ENCODE measurements at regions not wholly inside any gene's neighbourhood (a gene's known extent, or its start where the extent isn't known, plus 50 kb on each side); places are given as distances from the start of the nearest gene placed in this dataset.

DNA sequence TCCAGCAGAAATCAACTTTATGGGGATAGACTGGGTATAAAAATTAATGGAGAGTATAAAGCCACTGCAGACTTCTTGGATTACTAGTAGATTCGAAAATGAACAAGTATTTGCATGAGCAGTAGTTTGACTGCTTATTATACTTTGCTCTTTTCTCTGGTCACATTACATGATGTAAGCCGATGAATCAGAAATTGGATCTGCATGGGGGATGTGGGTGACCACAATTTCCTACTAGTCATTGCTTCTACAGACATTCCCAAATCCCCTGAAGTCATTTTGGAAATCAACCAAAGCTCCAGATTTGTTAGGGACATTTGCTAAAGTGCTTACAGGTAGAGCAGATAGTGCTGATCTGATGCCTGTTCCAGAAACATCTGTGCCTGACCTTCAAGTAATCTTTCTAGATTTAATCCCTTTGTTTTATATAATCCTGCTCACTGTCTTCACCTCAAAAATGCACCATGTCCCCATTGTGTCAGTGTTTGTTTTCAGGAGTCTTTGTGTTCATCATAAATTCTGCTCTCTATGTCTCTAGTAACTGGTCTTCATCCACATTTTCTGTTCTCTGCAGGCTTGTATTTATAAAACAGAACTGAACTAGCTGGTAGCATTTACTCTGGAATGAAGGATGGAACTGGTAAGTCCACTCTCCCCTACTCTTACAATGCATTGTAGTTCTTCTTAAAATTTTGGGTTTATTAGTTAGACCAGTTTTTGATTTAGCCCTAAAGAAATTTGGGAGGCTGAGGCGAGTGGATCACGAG, 201.5 kb upstream of the CSNK1A1L start:
- no peaks in the 10 kb centered on the region for H3K27me3 Mint-ChIP-seq (ENCODE audit: low read depth)
- TF ChIP-seq, protein P1, sequence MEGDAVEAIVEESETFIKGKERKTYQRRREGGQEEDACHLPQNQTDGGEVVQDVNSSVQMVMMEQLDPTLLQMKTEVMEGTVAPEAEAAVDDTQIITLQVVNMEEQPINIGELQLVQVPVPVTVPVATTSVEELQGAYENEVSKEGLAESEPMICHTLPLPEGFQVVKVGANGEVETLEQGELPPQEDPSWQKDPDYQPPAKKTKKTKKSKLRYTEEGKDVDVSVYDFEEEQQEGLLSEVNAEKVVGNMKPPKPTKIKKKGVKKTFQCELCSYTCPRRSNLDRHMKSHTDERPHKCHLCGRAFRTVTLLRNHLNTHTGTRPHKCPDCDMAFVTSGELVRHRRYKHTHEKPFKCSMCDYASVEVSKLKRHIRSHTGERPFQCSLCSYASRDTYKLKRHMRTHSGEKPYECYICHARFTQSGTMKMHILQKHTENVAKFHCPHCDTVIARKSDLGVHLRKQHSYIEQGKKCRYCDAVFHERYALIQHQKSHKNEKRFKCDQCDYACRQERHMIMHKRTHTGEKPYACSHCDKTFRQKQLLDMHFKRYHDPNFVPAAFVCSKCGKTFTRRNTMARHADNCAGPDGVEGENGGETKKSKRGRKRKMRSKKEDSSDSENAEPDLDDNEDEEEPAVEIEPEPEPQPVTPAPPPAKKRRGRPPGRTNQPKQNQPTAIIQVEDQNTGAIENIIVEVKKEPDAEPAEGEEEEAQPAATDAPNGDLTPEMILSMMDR (IDR thresholded peaks at IDR 0.05; ENCODE audit: unreplicated experiment in 3 of 3) = no peak
- H3K9me3 Mint-ChIP-seq = no peaks in the 10 kb centered on the region
- peak overlapping the region in 1 of 3 experiments; percentile 3 for H3K27ac Mint-ChIP-seq
- H3K36me3 Mint-ChIP-seq (ENCODE audit: low read depth) = no peaks in the 10 kb centered on the region
- H3K4me3 Mint-ChIP-seq = no peak overlapping the region
- H3K4me1 Mint-ChIP-seq = peaks cover 5% of the 10 kb centered on the region

DNA sequence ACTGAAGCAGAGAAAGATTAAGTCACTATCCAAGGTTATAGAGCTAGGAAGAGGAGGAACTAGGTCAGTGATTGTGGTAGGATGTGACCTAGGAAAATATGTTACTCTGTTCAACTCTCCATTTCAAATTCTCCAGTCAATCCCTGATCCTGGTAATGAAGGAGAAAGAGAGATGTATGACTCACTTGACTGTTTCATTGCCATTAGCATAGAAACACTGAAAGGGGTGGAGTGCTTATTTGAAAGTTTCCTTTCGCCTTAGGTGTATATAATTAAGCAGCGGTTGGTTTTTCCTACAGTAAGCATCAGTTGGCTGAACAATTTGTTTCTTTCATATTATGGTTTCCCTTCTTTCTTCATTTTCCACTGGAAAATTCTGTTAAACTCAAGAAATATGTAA, 198.1 kb upstream of the CSNK1A1L start:
- Mint-ChIP-seq H3K27me3 (ENCODE audit: low read depth) (no peaks in the 10 kb centered on the region), H3K4me1 (peaks cover 5% of the 10 kb centered on the region), H3K36me3 (ENCODE audit: low read depth) (no peaks in the 10 kb centered on the region), H3K9me3 (no peaks in the 10 kb centered on the region), H3K27ac (no peak overlapping the region), H3K4me3 (no peak overlapping the region)
- TF ChIP-seq, protein P1 (IDR thresholded peaks at IDR 0.05; ENCODE audit: unreplicated experiment in 3 of 3) = no peak

DNA sequence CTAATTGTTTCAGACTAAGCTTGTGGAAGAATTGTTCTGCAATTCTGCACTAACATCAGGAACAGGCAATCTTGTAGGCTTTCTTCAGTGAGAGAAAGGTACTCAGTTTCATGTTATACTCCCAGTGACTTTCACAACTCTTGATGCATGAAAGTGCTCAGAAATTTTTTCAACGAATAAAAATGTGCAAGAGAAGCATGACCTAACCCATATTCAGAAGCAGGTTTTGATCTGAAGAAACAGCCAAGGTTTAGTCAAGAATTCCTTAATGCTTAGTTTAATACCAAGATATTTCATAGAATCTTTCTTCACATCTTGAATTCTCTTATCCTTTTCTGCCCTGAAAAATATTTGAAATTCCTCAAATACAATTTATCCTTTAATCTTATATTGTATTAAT, 197.2 kb upstream of the CSNK1A1L start:
- H3K36me3 Mint-ChIP-seq (ENCODE audit: low read depth) = no peaks in the 10 kb centered on the region
- H3K27me3 Mint-ChIP-seq (ENCODE audit: low read depth) = no peaks in the 10 kb centered on the region
- no peak overlapping the region for H3K4me3 Mint-ChIP-seq
- H3K27ac Mint-ChIP-seq = no peak overlapping the region
- H3K4me1 Mint-ChIP-seq = peaks cover 5% of the 10 kb centered on the region
- peaks cover 3% of the 10 kb centered on the region for H3K9me3 Mint-ChIP-seq
- TF ChIP-seq, protein P1 (IDR thresholded peaks at IDR 0.05; ENCODE audit: unreplicated experiment in 3 of 3) = no peak

DNA sequence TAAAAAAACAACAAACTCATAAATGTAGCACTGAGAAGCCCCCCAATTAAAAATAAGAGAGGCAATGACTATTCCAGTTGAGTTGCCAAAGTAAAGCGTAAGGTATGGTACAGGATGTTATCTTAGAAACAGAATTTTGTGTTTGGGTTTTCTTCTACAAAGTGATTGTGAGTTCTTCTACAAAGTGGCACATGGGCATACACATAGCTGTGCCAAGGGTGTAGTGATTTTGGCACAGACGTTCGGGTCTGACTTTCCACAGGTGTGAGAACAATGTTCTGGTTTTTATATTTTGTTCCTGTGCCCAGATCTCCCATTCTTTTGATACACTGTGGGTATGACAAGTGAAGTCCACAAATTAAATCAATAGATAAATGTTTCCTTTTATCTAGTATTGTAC, 190.1 kb upstream of the CSNK1A1L start:
- no peaks in the 10 kb centered on the region for H3K27me3 Mint-ChIP-seq (ENCODE audit: low read depth)
- H3K9me3 Mint-ChIP-seq = peaks cover 3% of the 10 kb centered on the region
- TF ChIP-seq, protein P1 (IDR thresholded peaks at IDR 0.05; ENCODE audit: unreplicated experiment in 3 of 3) = no peak
- H3K27ac Mint-ChIP-seq = peak overlapping the region in 2 of 3 experiments; percentile 64 to 71
- H3K36me3 Mint-ChIP-seq (ENCODE audit: low read depth) = no peaks in the 10 kb centered on the region
- H3K4me1 Mint-ChIP-seq = peaks cover 10% of the 10 kb centered on the region
- H3K4me3 Mint-ChIP-seq = no peak overlapping the region

DNA sequence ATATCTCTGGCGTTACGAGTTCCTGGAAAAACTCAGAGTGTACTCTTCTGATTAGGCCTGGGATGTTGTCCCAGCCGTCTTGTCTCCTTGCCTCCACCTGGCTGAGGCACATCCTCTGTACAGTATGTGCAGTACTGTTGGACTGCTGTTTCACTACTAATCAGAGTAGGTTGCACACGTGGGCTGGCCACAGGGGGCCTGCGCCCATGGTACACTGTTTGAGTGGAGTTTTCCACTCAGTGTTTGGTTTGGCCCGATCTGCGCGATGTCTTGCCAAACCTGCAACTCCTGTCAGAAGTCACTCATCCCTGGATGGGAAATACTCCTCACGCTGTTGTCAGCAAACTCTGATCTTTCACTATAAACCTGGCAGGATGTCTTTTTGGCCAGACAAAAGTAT, 189.6 kb upstream of the CSNK1A1L start:
- Mint-ChIP-seq H3K4me1 (peaks cover 10% of the 10 kb centered on the region), H3K4me3 (no peak overlapping the region), H3K27ac (peak overlapping the region in 2 of 3 experiments; percentile 64 to 71), H3K36me3 (ENCODE audit: low read depth) (no peaks in the 10 kb centered on the region), H3K27me3 (ENCODE audit: low read depth) (no peaks in the 10 kb centered on the region), H3K9me3 (peaks cover 3% of the 10 kb centered on the region)
- TF ChIP-seq, protein P1 (IDR thresholded peaks at IDR 0.05; ENCODE audit: unreplicated experiment in 3 of 3) = no peak

DNA sequence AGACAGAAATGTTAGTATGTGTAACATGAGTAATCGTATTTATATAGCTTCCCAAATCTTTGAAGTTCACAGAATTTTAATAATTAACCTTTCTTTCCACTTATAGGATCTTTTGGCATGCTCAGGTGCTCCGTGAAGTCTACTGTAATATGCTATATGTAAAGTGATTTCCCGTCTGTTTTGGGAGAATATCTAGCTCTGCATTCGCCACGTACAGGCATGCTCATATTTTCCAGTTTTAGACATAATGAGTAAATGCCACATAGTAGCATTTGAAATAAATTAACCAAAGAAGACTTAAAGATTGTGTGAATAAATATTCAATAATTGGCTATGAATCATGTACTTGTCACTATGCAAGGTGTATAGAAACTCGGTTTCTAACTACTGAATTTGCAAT, 189.0 kb upstream of the CSNK1A1L start:
- no peak overlapping the region for H3K4me3 Mint-ChIP-seq
- H3K27me3 Mint-ChIP-seq (ENCODE audit: low read depth) = no peaks in the 10 kb centered on the region
- peak overlapping the region in 1 of 3 experiments; percentile 71 for H3K27ac Mint-ChIP-seq
- TF ChIP-seq, protein P1 (IDR thresholded peaks at IDR 0.05; ENCODE audit: unreplicated experiment in 3 of 3) = no peak
- peaks cover 10% of the 10 kb centered on the region for H3K4me1 Mint-ChIP-seq
- H3K9me3 Mint-ChIP-seq = peaks cover 3% of the 10 kb centered on the region
- no peaks in the 10 kb centered on the region for H3K36me3 Mint-ChIP-seq (ENCODE audit: low read depth)
